OCI-M1 (cell line): ENCODE measurements at regions not wholly inside any gene's neighbourhood (a gene's known extent, or its start where the extent isn't known, plus 50 kb on each side); places are given as distances from the start of the nearest gene placed in this dataset.

ENCODE experiments used
- DNase-seq: peaks from one replicate; lab custom pipeline; 2025; lab: John Stamatoyannopoulos, UW

DNA sequence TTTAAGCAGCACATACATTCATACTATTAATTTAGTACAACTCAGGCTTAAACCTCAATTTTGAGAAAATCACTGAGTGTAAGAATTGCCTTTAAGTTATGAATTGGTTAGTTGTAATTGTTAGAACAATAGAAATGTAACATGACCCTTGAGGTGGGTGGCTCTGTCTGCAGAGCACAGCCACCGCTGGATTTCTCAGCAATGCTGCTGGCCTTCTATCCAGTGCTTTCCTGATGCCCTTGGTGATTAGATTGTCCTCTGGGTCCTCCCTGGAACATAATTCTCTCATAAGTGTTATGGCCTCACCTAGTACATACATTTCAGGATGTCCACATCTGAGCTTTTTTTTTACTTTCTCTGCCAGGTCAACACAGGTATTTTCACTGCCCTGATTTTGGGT, 213.2 kb downstream of the SLC7A11 start:
- no peak for DNase-seq

- no peak for DNase-seq
Measured at GRCh38 chr4:138021139-138021830, 220.9 kb downstream of the SLC7A11 start.

DNA sequence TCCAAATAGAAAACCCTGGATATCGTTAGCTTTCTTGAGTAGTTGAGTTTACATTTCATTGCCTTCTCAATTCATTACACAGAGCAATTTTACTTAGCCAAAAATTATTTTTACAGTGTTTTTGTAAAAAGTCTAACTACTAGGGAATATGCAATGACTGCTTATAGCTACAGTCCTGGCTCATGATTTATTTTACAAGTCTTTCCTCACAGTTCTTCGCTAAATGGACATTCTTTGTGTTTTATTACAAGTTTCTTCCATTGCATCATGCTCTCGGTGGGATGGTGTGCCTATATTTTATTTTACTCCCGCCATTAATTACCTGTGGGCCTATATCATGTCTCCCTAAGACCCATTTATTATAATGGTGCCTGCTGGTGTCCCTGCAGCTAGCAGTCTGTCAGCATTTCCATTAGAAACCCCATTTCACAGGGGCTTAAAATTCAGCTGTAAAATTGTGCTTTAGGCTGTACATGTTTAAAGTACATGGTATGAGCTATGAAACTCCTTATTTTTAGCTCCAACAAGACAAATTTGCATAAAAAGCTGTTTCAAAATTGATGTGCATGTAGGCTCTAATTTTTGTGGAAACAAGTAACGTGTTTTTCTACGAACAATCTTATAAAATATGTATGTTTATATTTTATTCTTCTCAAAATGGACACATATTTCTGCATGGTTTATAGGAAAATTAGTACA, 227.4 kb downstream of the SLC7A11 start:
- DNase-seq: no peak

- no peak for DNase-seq
Measured at GRCh38 chr4:138013625-138014024, 228.5 kb downstream of the SLC7A11 start.

GRCh38 chr4:138010639-138011038, 231.5 kb downstream of the SLC7A11 start:
- DNase-seq: peak; percentile 64

GRCh38 chr4:138007572-138007971, 234.6 kb downstream of the SLC7A11 start:
- peak; percentile 37 for DNase-seq

GRCh38 chr4:138005486-138005885, 236.7 kb downstream of the SLC7A11 start:
- no peak for DNase-seq

DNA sequence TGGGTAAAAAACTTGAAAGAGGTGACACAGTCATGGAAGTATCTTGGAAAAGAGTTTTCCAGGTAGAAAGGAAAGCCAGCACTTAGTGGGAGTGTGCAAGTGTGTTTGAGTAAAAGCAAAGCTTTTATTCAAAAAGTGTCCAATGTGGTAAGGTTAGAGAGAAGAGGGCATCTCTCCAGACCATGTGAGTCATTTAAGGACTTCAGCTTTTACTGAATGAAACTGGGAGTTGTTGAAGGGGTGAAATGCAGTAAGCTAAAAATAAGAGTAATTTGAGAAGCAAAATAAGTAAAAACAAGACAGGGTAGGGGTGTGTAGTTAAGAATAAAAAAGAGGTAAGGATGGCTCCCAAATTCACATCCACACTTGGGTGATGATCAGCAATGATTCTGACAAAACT, 238.9 kb downstream of the SLC7A11 start:
- no peak for DNase-seq

DNA sequence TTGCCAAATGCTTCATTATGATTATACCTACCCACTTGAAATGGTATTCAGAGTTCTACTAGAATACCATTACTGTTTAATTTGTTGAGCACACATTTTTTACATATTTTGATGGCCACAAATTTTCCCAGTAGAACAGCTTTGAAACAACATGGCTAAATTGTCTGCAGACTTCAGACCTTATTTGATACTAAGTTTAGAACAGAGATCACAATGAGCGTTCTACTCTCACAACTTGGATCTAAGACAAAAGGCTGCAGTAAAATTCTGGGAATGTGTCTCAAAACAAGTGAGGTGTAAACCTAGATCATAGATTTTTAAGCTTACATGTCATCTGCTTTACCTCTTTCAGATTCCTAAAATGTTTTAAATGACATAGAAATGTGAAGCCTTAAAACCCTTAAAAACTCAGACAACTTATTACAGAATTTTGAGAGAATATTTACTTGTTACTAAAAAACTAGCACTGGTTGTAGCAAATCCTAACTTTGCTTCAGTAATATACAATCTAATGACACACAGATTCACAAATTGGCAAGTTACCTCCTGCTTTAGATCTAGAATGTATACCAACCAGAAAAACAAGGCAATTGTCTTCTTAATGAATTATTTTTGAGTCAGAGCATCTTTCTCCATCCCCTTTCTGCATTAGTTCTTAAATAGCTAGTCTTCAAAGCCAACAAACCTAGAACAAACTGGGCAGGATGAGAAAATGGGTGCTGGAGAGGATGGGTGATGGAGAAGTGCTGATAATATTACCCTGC, 243.3 kb downstream of the SLC7A11 start:
- DNase-seq: no peak

- DNase-seq: no peak
Measured at GRCh38 chr4:137997496-137997895, 244.7 kb downstream of the SLC7A11 start.

DNA sequence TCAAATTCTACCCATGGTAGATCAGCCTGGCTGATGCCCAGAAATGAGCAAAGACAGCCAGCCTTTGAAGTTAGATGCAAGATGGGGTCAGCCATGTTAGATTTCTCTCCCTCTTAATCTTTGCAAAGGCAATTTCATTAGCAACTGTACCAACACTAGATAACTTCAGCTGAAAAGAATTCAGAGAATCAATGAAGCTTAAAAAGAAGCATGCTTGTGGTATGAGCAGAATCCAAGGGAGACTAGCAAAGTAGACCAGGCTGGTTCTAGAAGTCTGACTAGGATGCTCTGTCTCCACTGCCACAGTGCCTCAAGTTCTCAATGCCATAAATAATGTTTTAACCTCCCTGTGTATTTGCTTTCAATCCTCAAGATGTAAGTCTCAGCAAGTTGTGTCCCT, 247.3 kb downstream of the SLC7A11 start:
- DNase-seq: no peak

DNA sequence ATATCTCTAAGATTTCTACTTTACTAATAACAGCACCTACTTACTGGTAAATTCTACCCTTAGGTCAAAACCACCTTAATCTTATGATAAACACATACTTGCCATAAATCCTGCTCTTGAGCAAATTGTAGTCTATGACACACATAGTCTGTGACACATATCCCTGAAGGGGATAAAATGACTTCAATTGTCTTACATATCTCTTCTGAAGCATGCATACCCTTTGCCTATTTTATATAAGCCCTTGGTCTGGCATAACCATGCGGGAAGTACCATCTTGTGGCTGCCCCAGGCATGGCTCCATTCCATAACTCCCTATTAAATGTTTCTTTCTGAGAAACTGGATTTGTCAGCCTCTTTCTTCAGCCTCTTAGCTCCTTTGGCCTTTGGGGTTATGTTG, 248.9 kb downstream of the SLC7A11 start:
- no peak for DNase-seq

DNA sequence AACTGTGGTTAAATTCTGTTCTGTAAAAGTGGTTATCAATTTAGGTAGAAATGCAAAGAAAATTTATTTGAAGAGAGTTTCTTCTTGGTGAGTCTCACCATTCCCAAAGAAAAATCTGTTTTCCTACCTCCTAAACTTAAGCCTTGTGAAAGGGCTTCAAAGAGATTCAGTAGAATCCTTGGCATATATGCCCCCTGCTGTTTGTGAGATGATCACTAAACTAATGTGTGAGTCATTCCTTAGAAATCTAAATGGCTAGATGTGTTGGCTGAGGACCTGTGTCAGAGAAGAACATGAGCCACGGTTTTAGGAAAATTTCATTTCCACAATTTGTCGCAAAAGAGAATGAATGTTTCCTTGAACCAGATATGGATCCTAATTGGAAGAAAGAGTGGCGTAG, 260.9 kb downstream of the SLC7A11 start:
- DNase-seq: peak; percentile 72

DNA sequence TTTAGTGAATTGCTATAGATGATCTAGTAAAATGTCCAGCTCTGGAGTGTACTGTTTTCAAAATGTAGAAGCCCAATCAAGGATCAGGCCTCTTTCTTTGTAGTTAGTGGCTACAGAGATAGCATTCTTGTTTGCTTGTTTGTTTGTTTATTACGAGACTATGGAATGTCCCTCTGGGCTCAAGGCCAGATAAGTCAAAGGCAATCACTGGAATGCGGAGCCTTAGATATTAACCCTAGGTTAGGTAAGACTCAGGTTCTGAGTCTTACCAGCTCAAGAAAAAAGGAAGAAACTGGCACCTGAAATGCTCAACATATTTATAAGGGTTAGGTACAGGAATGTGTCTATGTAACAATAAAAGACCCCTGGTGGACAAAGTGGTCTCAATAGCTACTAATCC, 261.5 kb downstream of the SLC7A11 start:
- no peak for DNase-seq

DNA sequence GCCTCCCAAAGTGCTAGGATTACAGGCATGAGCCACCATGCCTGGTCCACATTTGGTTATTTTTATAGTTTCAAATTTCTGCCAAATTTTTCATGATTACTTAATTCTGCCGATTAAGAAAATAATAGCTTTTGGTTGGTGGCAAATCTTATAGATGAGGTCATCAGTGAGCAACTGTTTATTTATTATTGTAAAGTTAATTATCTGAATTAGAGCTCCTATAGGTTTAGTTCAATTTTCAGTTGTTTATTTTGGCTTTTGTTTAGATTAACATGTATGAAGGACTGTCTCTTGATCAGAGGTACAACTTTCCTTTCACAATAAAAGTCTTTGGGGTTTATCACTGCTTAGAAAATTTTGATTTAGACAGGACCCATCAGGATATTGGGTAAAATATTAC, 262.2 kb downstream of the SLC7A11 start:
- no peak for DNase-seq

DNA sequence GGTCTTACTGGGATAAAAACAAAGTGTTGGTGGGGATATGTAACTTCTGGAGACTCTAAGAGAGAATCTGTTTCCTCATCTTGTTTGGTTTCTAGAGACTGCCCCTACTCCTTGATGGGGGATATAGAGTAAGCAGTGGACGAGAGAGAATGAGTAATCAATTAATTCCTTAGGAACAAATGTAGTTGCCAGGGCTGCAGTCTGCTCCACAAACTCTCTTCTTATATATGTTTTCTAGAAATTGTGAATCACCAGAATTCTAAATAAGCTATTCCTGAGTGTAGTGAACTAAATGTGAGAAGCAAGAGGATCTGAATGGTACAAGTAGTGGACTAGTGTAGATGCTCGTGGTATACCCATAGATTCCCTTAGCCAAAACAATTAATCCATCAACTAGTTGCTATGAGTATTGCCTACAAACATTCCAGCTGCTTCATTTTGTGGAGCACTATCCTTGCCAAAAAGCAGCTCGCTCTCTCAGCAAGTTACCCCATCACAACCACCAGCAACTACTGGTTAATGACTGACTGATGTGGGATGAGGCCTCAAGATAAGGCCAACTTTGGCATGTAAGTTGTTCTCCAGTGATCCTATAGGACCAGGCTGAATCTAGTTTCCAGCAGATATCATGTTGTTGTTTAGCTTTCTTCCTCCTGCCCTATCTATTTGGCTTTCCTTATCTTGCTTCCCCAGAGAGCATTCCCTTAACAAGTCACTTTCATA, 273.0 kb downstream of the SLC7A11 start:
- peak; percentile 96 for DNase-seq

- DNase-seq: peak; percentile 90
Measured at GRCh38 chr4:137967480-137968190, 274.5 kb downstream of the SLC7A11 start.

- peak; percentile 40 for DNase-seq
Measured at GRCh38 chr4:137966504-137966903, 275.6 kb downstream of the SLC7A11 start.

DNA sequence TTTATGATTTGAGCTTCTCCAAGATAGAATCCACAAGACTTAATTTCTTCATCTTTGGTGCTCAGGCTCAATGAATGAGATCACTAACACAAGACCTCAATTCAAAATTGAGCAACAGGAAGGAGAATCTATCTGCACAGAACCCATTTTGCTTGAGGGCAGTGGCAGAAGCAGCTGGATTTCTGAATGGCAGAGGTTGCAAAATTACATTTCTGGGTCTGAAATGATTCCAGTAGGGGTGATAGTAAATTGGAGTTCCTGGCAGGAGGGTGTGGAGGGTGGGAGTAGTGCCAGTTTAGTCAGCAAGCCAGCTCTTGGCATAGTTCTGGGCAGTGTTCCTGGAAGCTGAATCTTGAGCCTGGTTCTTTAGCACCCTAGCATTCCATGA, 281.1 kb downstream of the SLC7A11 start:
- no peak for DNase-seq

- DNase-seq: no peak
Measured at GRCh38 chr4:137960371-137961050, 281.6 kb downstream of the SLC7A11 start.

DNA sequence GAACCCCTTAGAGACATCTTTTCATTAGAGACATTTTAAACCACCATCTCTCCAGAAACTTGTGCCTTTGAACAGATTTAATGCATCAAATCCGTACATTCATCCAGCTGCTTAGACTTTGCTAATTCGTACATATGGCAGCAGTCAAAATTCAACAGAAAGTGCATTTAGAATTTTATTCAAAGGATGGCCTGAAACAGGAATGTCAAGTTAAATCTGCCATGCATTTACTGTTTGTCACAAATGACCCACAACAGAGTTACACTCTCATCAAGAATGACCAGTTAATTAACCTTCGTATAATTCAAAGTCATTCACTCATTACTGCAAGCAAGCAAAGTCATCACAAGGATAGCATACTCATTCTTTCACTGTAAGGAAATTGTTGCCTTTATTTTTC, 284.3 kb downstream of the SLC7A11 start:
- DNase-seq: no peak
